Thyroid gland (tissue), 4 donors: ENCODE measurements at regions not wholly inside any gene's neighbourhood (a gene's known extent, or its start where the extent isn't known, plus 50 kb on each side); places are given as distances from the start of the nearest gene placed in this dataset.
A peak's percentile ranks its signal among the peaks of the same experiment; 100 is the strongest.

ENCODE experiments used
- DNase-seq, 2 donors: peaks; one replicate each; pipeline ENCODE4 v3.0.0-alpha.2; 2019
- H3K27ac ChIP-seq, 3 donors: fragments of 200-600 bp; sonication (generic); 1 replicate in 2 of 3; 2 replicates in 1 of 3; pipeline ENCODE4 v1.5.1; 2016 to 2019; ENCODE audit warnings: mild to moderate bottlenecking in 1 of 3, moderate library complexity in 1 of 3
- H3K27me3 ChIP-seq: fragments of 200-600 bp; sonication (generic); one replicate; pipeline ENCODE4 v1.5.1; 2019
- H3K36me3 ChIP-seq, 2 donors: fragments of 200-600 bp; sonication (generic); one replicate each; pipeline ENCODE4 v1.5.1; 2016 to 2019
- H3K4me1 ChIP-seq, 2 donors: fragments of 200-600 bp; sonication (generic); one replicate each; pipeline ENCODE4 v1.5.1; 2017 to 2019
- H3K4me3 ChIP-seq, 3 donors: fragments of 200-600 bp; sonication (generic); replicated peaks in 1 of 3; 1 replicate in 2 of 3; 2 replicates in 1 of 3; pipeline ENCODE4 v1.5.1; 2016; ENCODE audit warnings: mild to moderate bottlenecking in 1 of 3
- H3K9me3 ChIP-seq: fragments of 200-600 bp; sonication (generic); one replicate; pipeline ENCODE4 v1.5.1; 2017
- CTCF ChIP-seq, 6 experiments: fragments of 200-600 bp in 3 of 6; fragments of 450-650 bp in 3 of 6; sonication (generic) in 3 of 6; IDR thresholded peaks; one replicate each; pipeline ENCODE4 v1.5.1; 2016 to 2019; ENCODE audit warnings: antibody characterized with exemption in 6 of 6, mild to moderate bottlenecking in 2 of 6, inconsistent platforms in 1 of 6, moderate library complexity in 1 of 6
- POLR2A ChIP-seq, 2 donors: fragments of 450-650 bp; IDR thresholded peaks; one replicate each; pipeline ENCODE4 v1.6.1; 2017; ENCODE audit warnings: antibody characterized with exemption in 2 of 2, mild to moderate bottlenecking in 2 of 2, moderate library complexity in 1 of 2
- WGBS, 2 donors: methylation state at CpG; one replicate each; pipeline ENCODE4 v1.1.5; 2017; 5-methylcytosine and 5-hydroxymethylcytosine counted together
- intact Hi-C: fragments of 100-400 bp; cut with DNase I; formaldehyde crosslinking; loops from one replicate; pipeline ENCODE4 v1.15.1; 2023

DNA sequence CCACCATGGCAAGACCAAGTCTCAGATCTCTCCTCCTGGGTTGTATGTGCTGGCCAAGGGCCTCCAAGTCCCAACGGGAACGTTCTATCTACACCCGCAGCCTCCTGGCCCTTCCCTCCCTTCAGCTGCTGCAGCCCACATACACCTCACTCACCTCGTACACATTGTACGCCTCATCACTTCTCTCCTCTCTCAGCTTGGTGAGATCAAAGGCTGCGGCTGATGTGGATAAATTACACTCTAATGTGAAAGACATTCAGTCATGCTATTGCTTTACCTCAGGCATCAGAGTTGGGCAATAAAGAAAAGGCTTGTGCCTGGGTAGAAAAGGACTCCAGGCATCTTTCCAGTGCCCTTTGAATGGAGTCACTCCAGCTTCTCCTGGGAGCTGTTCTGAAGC, 135.3 kb upstream of the FOXQ1 start:
- H3K4me3 ChIP-seq = no peak overlapping the region
- peak in 1 of 2 donors; percentile 9 for DNase-seq
- peaks cover 0 to 10% of the 10 kb centered on the region in 2 donors for H3K4me1 ChIP-seq
- no peaks in the 10 kb centered on the region for H3K36me3 ChIP-seq
- H3K9me3 ChIP-seq = no peaks in the 10 kb centered on the region
- no peak for TF ChIP-seq CTCF (IDR thresholded peaks at IDR 0.05)
- TF ChIP-seq POLR2A (IDR thresholded peaks at IDR 0.05) = no peak
- H3K27ac ChIP-seq = no peak overlapping the region
- H3K27me3 ChIP-seq = no peaks in the 10 kb centered on the region
- intact Hi-C loops = no loop called here
- 61 to 75% methylated on average over 6 of the region's 6 CpGs for WGBS, 2 donors

DNA sequence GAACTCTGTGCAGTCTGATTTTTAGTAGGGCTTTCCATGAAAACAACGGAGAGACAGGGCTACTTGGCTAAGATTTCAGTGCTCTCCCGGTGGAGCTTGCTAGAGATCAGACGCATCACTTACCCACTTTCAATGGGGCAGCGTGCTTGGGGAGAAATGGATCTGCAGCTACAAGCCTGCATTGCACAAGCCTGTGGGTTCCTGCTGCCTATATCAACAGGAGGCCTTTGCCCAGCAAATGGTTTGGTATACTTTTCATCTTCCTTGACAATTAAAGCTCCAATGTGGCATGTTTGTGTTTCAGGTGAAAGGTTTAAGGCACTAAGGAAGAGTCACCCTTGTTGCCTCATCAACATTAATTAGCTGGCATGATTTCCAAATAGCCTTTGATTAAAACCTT, 136.0 kb upstream of the FOXQ1 start:
- H3K9me3 ChIP-seq = no peaks in the 10 kb centered on the region
- no peaks in the 10 kb centered on the region for H3K36me3 ChIP-seq
- no peak for DNase-seq
- TF ChIP-seq POLR2A (IDR thresholded peaks at IDR 0.05) (no peak), CTCF (IDR thresholded peaks at IDR 0.05) (no peak)
- no peak overlapping the region for H3K27ac ChIP-seq
- no peak overlapping the region for H3K4me3 ChIP-seq
- intact Hi-C loops = no loop called here
- H3K27me3 ChIP-seq = no peaks in the 10 kb centered on the region
- whole genome bisulfite sequencing, 2 donors = 78% methylated on average over 4 of the region's 4 CpGs
- peaks cover 0 to 10% of the 10 kb centered on the region in 2 donors for H3K4me1 ChIP-seq

DNA sequence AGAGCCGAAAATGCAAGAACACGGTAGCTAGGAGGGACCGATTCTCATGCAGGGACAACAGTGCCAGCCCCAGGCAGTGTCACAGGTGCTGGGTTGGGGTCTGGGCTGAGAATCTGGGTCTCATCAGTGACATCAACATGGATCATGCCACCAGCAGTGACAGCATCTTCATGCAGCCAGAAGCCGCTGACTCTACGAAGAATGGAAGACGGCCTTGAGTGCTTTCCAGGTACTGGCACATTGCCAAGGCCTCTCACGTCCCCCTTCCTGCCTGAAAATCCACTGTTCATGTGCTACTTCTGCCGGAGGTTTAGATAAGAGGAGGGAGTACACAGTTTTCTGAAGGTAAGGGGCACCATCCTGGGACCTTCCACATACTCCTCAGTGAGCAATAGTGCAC, 141.1 kb upstream of the FOXQ1 start:
- DNase-seq = peak; percentile 62
- no peak for TF ChIP-seq CTCF (IDR thresholded peaks at IDR 0.05)
- no peak for TF ChIP-seq POLR2A (IDR thresholded peaks at IDR 0.05)
- H3K27ac ChIP-seq = no peak overlapping the region
- H3K4me1 ChIP-seq = no peaks in the 10 kb centered on the region
- no peaks in the 10 kb centered on the region for H3K27me3 ChIP-seq
- no peak overlapping the region for H3K4me3 ChIP-seq
- intact Hi-C loops = no loop called here
- H3K36me3 ChIP-seq = no peaks in the 10 kb centered on the region
- WGBS, 2 donors = 22 to 38% methylated on average over 8 of the region's 8 CpGs
- no peaks in the 10 kb centered on the region for H3K9me3 ChIP-seq

DNA sequence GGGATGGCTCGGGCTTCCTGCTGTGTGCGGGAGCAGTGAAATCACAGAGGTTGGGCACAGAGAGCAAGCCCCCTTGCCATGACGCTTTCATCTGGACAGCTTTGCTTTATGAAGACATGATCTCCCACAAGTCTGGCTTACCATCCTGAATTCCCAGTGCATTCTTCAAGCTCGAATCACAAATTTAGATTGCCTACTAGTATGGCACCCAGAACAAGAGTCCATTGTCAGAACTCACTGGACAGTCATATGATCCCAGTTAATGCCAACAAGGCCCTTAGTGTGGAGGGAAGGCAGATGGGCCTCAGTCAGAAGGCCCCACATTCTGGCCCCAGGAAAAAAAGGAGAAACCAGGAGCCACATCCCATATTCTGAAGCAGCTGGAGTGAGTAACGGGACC, 147.3 kb upstream of the FOXQ1 start:
- intact Hi-C loops = no loop called here

GRCh38 chr6:1163501-1163900, 148.4 kb upstream of the FOXQ1 start:
- no peak overlapping the region for H3K4me3 ChIP-seq
- no peak for TF ChIP-seq CTCF (IDR thresholded peaks at IDR 0.05)
- no peak for TF ChIP-seq POLR2A (IDR thresholded peaks at IDR 0.05)
- intact Hi-C loops = no loop called here
- H3K27me3 ChIP-seq = no peaks in the 10 kb centered on the region
- 83 to 86% methylated on average over 5 of the region's 5 CpGs for WGBS, 2 donors
- no peaks in the 10 kb centered on the region for H3K4me1 ChIP-seq
- no peaks in the 10 kb centered on the region for H3K36me3 ChIP-seq
- H3K27ac ChIP-seq = no peak overlapping the region
- no peaks in the 10 kb centered on the region for H3K9me3 ChIP-seq
- DNase-seq = no peak

More for the DNA sequence above, 147.3 kb upstream of the FOXQ1 start:
- Histone ChIP-seq H3K4me1 (no peaks in the 10 kb centered on the region), H3K27ac (no peak overlapping the region), H3K36me3 (no peaks in the 10 kb centered on the region), H3K9me3 (no peaks in the 10 kb centered on the region), H3K27me3 (no peaks in the 10 kb centered on the region), H3K4me3 (no peak overlapping the region)
- no peak for TF ChIP-seq POLR2A (IDR thresholded peaks at IDR 0.05)
- TF ChIP-seq CTCF (IDR thresholded peaks at IDR 0.05) = no peak
- no peak for DNase-seq
- 73 to 86% methylated on average over 5 of the region's 5 CpGs for WGBS, 2 donors
